ENCODE measurements at regions not wholly inside any gene's neighbourhood (a gene's known extent, or its start where the extent isn't known, plus 50 kb on each side); places are given as distances from the start of the nearest gene placed in this dataset.

DNA sequence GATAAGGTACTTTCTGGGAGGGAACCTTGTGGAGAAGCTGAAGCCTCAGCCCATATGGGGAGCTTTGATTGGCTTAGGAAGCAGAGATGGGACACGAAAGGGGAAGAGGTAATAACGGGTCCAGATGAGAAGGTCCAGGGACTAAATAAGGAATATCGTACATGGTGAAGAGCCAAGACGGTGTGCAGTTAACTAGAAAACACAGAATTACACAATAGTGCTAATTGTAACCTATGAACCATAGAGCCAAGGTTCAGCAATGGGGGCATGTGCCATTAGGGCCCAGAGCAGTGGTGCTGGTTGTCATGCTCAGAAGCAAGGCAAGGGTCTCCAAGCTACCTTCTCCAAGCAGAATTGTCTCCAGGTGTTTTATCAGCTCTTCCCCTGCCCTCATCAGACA lies 106.1 kb downstream of the IRS2 start:
- Mint-ChIP-seq H3K4me3 (ENCODE audit: low read depth) (no peak overlapping the region), H3K27ac (no peak overlapping the region), H3K9me3 (ENCODE audit: low read depth) (no peaks in the 10 kb centered on the region), H3K27me3 (peaks cover 14% of the 10 kb centered on the region), H3K36me3 (ENCODE audit: insufficient read depth) (no peaks in the 10 kb centered on the region), H3K4me1 (ENCODE audit: low read depth) (peaks cover 12% of the 10 kb centered on the region)
- DNase-seq (ENCODE audit: low spot score, unreplicated experiment), result no peak
- no peak for TF ChIP-seq CTCF (IDR thresholded peaks at IDR 0.05; ENCODE audit: unreplicated experiment)

- Mint-ChIP-seq H3K36me3 (ENCODE audit: insufficient read depth) (no peaks in the 10 kb centered on the region), H3K4me3 (ENCODE audit: low read depth) (no peak overlapping the region), H3K9me3 (ENCODE audit: low read depth) (no peaks in the 10 kb centered on the region), H3K27ac (no peak overlapping the region), H3K4me1 (ENCODE audit: low read depth) (no peaks in the 10 kb centered on the region), H3K27me3 (peaks cover 11% of the 10 kb centered on the region)
- TF ChIP-seq CTCF (IDR thresholded peaks at IDR 0.05; ENCODE audit: unreplicated experiment), result no peak
- no peak for DNase-seq (ENCODE audit: low spot score, unreplicated experiment)
Observed at GRCh38 chr13:109678459-109678858, 107.9 kb downstream of the IRS2 start.

DNA sequence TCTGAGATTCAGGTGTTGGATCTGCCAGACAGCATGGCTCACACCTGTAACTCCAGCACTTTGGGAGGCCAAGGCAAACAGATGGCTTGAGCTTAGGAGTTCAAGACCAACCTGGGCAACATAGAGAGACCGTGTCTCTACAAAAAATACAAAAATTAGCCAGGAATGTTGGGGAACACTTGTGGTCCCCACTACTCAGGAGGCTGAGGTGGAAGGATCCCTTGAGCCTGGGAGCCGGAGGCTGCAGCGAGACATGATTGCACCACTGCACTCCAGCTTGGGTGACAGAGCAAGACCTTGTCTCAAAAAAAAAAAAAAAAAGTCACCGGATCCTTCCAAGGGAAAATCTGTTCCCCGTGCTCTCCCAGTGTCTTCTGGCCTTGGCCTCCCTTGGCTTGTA lies 109.2 kb downstream of the IRS2 start:
- Mint-ChIP-seq H3K36me3 (ENCODE audit: insufficient read depth) (no peaks in the 10 kb centered on the region), H3K9me3 (ENCODE audit: low read depth) (no peaks in the 10 kb centered on the region), H3K27ac (no peak overlapping the region), H3K27me3 (peaks cover 2% of the 10 kb centered on the region), H3K4me3 (ENCODE audit: low read depth) (no peak overlapping the region), H3K4me1 (ENCODE audit: low read depth) (no peaks in the 10 kb centered on the region)
- DNase-seq (ENCODE audit: low spot score, unreplicated experiment), result no peak
- no peak for TF ChIP-seq CTCF (IDR thresholded peaks at IDR 0.05; ENCODE audit: unreplicated experiment)

DNA sequence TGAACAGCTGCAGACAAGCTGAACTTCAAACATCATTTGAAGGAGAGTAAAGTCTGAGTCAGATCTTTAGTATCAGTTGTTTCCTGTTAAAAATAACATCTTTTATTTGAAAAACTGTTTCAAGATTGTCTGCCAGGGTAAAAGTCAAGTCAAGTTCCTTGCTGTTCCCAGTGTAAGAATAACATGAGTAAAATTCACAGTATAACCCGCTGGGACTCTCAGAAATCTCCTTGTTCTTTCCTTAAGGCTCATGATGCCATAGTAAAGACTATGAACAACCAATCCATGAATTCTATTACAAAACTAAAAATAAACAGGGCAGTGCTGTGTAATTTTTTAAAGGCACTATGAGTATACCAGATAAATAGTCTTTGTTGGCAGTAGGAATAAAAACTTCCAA lies 112.9 kb downstream of the IRS2 start:
- H3K36me3 Mint-ChIP-seq (ENCODE audit: insufficient read depth), result no peaks in the 10 kb centered on the region
- peaks cover 3% of the 10 kb centered on the region for H3K27me3 Mint-ChIP-seq
- no peak overlapping the region for H3K27ac Mint-ChIP-seq
- DNase-seq (ENCODE audit: low spot score, unreplicated experiment), result no peak
- no peaks in the 10 kb centered on the region for H3K9me3 Mint-ChIP-seq (ENCODE audit: low read depth)
- peaks cover 8% of the 10 kb centered on the region for H3K4me1 Mint-ChIP-seq (ENCODE audit: low read depth)
- no peak overlapping the region for H3K4me3 Mint-ChIP-seq (ENCODE audit: low read depth)
- no peak for TF ChIP-seq CTCF (IDR thresholded peaks at IDR 0.05; ENCODE audit: unreplicated experiment)

DNA sequence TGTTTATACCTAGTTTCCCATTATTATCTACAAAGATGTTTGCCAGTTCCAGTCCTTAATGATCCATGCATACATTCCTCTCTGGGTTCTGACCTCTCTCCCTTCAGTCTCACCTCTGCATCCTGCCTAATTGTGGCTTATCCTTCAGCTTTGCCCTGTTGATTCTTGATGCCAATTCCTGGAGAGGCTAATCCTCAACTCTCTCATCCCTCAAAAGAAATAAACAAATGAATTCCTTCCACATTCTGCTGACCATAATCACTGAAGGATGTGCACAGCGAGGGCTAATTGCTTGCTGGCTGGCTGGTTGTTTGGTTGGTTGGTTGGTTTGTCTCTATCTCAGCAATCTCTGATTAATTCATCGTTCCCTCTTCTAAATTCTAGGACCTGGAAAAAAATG lies 113.8 kb downstream of the IRS2 start:
- Mint-ChIP-seq H3K27me3 (peaks cover 3% of the 10 kb centered on the region), H3K27ac (no peak overlapping the region), H3K9me3 (ENCODE audit: low read depth) (no peaks in the 10 kb centered on the region), H3K36me3 (ENCODE audit: insufficient read depth) (no peaks in the 10 kb centered on the region), H3K4me3 (ENCODE audit: low read depth) (no peak overlapping the region), H3K4me1 (ENCODE audit: low read depth) (peaks cover 14% of the 10 kb centered on the region)
- no peak for TF ChIP-seq CTCF (IDR thresholded peaks at IDR 0.05; ENCODE audit: unreplicated experiment)
- no peak for DNase-seq (ENCODE audit: low spot score, unreplicated experiment)

All from progenitor cell of endocrine pancreas (in vitro differentiated cells).